H1 (cell line): ENCODE measurements at regions not wholly inside any gene's neighbourhood (a gene's known extent, or its start where the extent isn't known, plus 50 kb on each side); places are given as distances from the start of the nearest gene placed in this dataset.

Experiments
- CTCF ChIA-PET: fragments of 300-600 bp; sonication (Branson Sonifier 250); formaldehyde crosslinking; loops from one replicate; lab custom pipeline; 2021; ENCODE audit not compliant: partially characterized antibody; lab: Charles Lee
- POLR2A ChIA-PET: fragments of 300-600 bp; sonication (Branson Sonifier 250); formaldehyde crosslinking; loops from one replicate; lab custom pipeline; 2021; ENCODE audit warnings: inconsistent platforms; ENCODE audit not compliant: partially characterized antibody; lab: Charles Lee
- DNase-seq, 2 experiments: peaks; one replicate each; pipeline versions ENCODE4 v3.0.0 to v3.0.0-alpha.2; 2010 to 2022; ENCODE audit warnings: low spot score in 2 of 2, low read depth in 1 of 2, mixed read lengths in 1 of 2
- FAIRE-seq: peaks from 2 replicates; lab custom pipeline; 2011; peaks lifted over from hg19 to GRCh38; lab: Jason Lieb, UNC
- H2AFZ ChIP-seq: 2 replicates; pipeline ENCODE4 v1.8.1; 2012; ENCODE audit warnings: low read length, inconsistent platforms
- H2AK5ac ChIP-seq: 2 replicates; pipeline ENCODE4 v1.6.1; 2013; ENCODE audit warnings: low read depth, low read length
- H2BK120ac ChIP-seq: replicated peaks from 2 replicates; pipeline ENCODE3; 2013; ENCODE audit warnings: low read depth, low read length, inconsistent platforms
- H2BK12ac ChIP-seq: 2 replicates; pipeline ENCODE4 v1.6.1; 2013; ENCODE audit warnings: low read depth, low read length
- H2BK15ac ChIP-seq: 2 replicates; pipeline ENCODE4 v1.6.1; 2013; ENCODE audit warnings: low read length
- H2BK20ac ChIP-seq: 2 replicates; pipeline ENCODE4 v1.6.1; 2013; ENCODE audit warnings: low read length
- H2BK5ac ChIP-seq: 2 replicates; pipeline ENCODE4 v1.6.1; 2013; ENCODE audit warnings: low read depth, low read length
- H3K14ac ChIP-seq: 2 replicates; pipeline ENCODE4 v1.6.1; 2013; ENCODE audit warnings: inconsistent platforms; ENCODE audit not compliant: insufficient read length
- H3K18ac ChIP-seq: 2 replicates; pipeline ENCODE4 v1.6.1; 2013; ENCODE audit warnings: low read length; ENCODE audit errors: extremely low read depth
- H3K23ac ChIP-seq: 2 replicates; pipeline ENCODE4 v1.6.1; 2013; ENCODE audit warnings: inconsistent platforms; ENCODE audit not compliant: insufficient read length
- H3K23me2 ChIP-seq: 2 replicates; pipeline ENCODE4 v1.6.1; 2013; ENCODE audit warnings: low read depth, low read length
- H3K27ac ChIP-seq: 2 replicates; pipeline ENCODE4 v1.6.1; 2011; ENCODE audit warnings: low read depth, low read length, inconsistent platforms
- H3K27me3 ChIP-seq, 4 experiments: replicated peaks in 1 of 4; 1 replicate in 1 of 4; 2 replicates in 3 of 4; pipeline versions ENCODE4 v1.6.1 to v1.8.1; 2011 to 2013; ENCODE audit warnings: low read length in 3 of 4, mild to moderate bottlenecking in 3 of 4, inconsistent platforms in 2 of 4, mixed read lengths in 2 of 4, moderate library complexity in 1 of 4; ENCODE audit not compliant: control insufficient read depth in 3 of 4, insufficient read depth in 3 of 4; ENCODE audit errors: extremely low read depth in 1 of 4
- H3K36me3 ChIP-seq, 4 experiments: 2 replicates each; pipeline versions ENCODE4 v1.6.1 to v1.8.1; 2011 to 2013; ENCODE audit warnings: mild to moderate bottlenecking in 4 of 4, low read length in 3 of 4, moderate library complexity in 2 of 4, control low read depth in 1 of 4, inconsistent platforms in 1 of 4; ENCODE audit not compliant: insufficient read depth in 4 of 4, control insufficient read depth in 2 of 4
- H3K4ac ChIP-seq: replicated peaks from 2 replicates; pipeline ENCODE3; 2013; ENCODE audit warnings: low read length, low read depth, mixed read lengths, inconsistent platforms; ENCODE audit not compliant: insufficient read length
- H3K4me1 ChIP-seq, 4 experiments: replicated peaks in 1 of 4; 1 replicate in 1 of 4; 2 replicates in 3 of 4; pipeline versions ENCODE4 v1.6.1 to v1.8.1; 2011 to 2013; ENCODE audit warnings: low read length in 3 of 4, inconsistent platforms in 2 of 4, mixed read lengths in 1 of 4; ENCODE audit not compliant: insufficient read depth in 4 of 4, control insufficient read depth in 3 of 4
- H3K4me2 ChIP-seq, 2 experiments: 2 replicates each; pipeline versions ENCODE4 v1.6.1 to v1.8.1; 2011 to 2013; ENCODE audit warnings: low read depth in 2 of 2, low read length in 2 of 2, control low read depth in 1 of 2, inconsistent platforms in 1 of 2, mild to moderate bottlenecking in 1 of 2; ENCODE audit not compliant: insufficient read depth in 1 of 2
- H3K4me3 ChIP-seq, 4 experiments: fragments of 200-600, 300-600 bp in 1 of 4; sonication (generic), shearing (Covaris generic), sonication (Bioruptor Twin) in 1 of 4; 2 replicates each; pipeline versions ENCODE4 v1.5.1 to v1.8.1; 2011 to 2016; ENCODE audit warnings: low read length in 4 of 4, low read depth in 3 of 4, control low read depth in 2 of 4, inconsistent platforms in 2 of 4, mild to moderate bottlenecking in 2 of 4, mixed read lengths in 1 of 4, moderate library complexity in 1 of 4; ENCODE audit not compliant: insufficient read depth in 2 of 4; ENCODE audit errors: extremely low read depth in 1 of 4
- H3K56ac ChIP-seq: replicated peaks from 2 replicates; pipeline ENCODE3; 2013; ENCODE audit warnings: low read depth, mild to moderate bottlenecking, mixed read lengths, low read length, inconsistent platforms; ENCODE audit not compliant: insufficient read length
- H3K79me1 ChIP-seq: 2 replicates; pipeline ENCODE4 v1.6.1; 2013; ENCODE audit warnings: low read depth, low read length, control low read depth
- H3K79me2 ChIP-seq, 2 experiments: 2 replicates each; pipeline versions ENCODE4 v1.6.1 to v1.8.1; 2012 to 2013; ENCODE audit warnings: low read length in 2 of 2, mild to moderate bottlenecking in 2 of 2, inconsistent platforms in 1 of 2; ENCODE audit not compliant: insufficient read depth in 2 of 2, control insufficient read depth in 1 of 2
- H3K9ac ChIP-seq, 4 experiments: replicated peaks in 1 of 4; 1 replicate in 1 of 4; 2 replicates in 3 of 4; pipeline versions ENCODE4 v1.6.1 to v1.8.1; 2011 to 2013; ENCODE audit warnings: low read depth in 3 of 4, low read length in 3 of 4, control low read depth in 2 of 4, mild to moderate bottlenecking in 2 of 4, moderate library complexity in 2 of 4, inconsistent platforms in 1 of 4; ENCODE audit errors: extremely low read depth in 1 of 4
- H3K9me3 ChIP-seq, 2 experiments: 2 replicates each; pipeline versions ENCODE4 v1.6.1 to v1.8.1; 2012 to 2013; ENCODE audit warnings: mild to moderate bottlenecking in 2 of 2, moderate library complexity in 2 of 2, control low read depth in 1 of 2, inconsistent platforms in 1 of 2, low read depth in 1 of 2, low read length in 1 of 2, mixed read lengths in 1 of 2; ENCODE audit not compliant: insufficient read depth in 2 of 2
- H4K20me1 ChIP-seq, 2 experiments: replicated peaks in 1 of 2; 2 replicates each; pipeline versions ENCODE3 to v1.8.1; 2011 to 2013; ENCODE audit warnings: inconsistent platforms in 2 of 2, low read length in 2 of 2, mild to moderate bottlenecking in 1 of 2; ENCODE audit not compliant: insufficient read depth in 2 of 2, control insufficient read depth in 1 of 2
- H4K5ac ChIP-seq: 2 replicates; pipeline ENCODE4 v1.6.1; 2013; ENCODE audit warnings: low read length, low read depth, mixed read lengths, inconsistent platforms; ENCODE audit not compliant: insufficient read length
- H4K8ac ChIP-seq: 2 replicates; pipeline ENCODE4 v1.8.0; 2013; ENCODE audit warnings: mild to moderate bottlenecking, moderate library complexity, low read length, inconsistent platforms; ENCODE audit not compliant: insufficient read depth; ENCODE audit errors: extremely low read depth
- H4K91ac ChIP-seq: replicated peaks from 2 replicates; pipeline ENCODE3; 2013; ENCODE audit warnings: low read length, mixed read lengths, inconsistent platforms; ENCODE audit not compliant: insufficient read length
- JUND ChIP-seq: IDR thresholded peaks from 2 replicates; pipeline ENCODE4 v1.6.1; 2011; ENCODE audit warnings: mild to moderate bottlenecking, improper control_type of control experiment, low read length
- KDM1A ChIP-seq: fragments of 200-600, 300-600 bp; sonication (generic); IDR thresholded peaks from 2 replicates; pipeline ENCODE4 v1.7.1; 2016; ENCODE audit warnings: mild to moderate bottlenecking, low read length, borderline replicate concordance
- MAFK ChIP-seq: IDR thresholded peaks from 2 replicates; pipeline ENCODE4 v1.6.1; 2012; ENCODE audit warnings: low read depth, mild to moderate bottlenecking, improper control_type of control experiment, low read length
- SP2 ChIP-seq: IDR thresholded peaks from 2 replicates; pipeline ENCODE4 v1.6.1; 2012; ENCODE audit warnings: mild to moderate bottlenecking, low read length, inconsistent platforms
- TBP ChIP-seq: IDR thresholded peaks from 2 replicates; pipeline ENCODE4 v1.6.1; 2011; ENCODE audit warnings: low read depth, low read length, improper control_type of control experiment
- WGBS, 2 experiments: shearing (Covaris generic) in 1 of 2; methylation state at CpG; one replicate each; pipeline versions ENCODE4 v1.1.6 to v1.1.7; 2013 to 2015; ENCODE audit warnings: low lambda C conversion rate in 2 of 2, mixed read lengths in 2 of 2, inconsistent platforms in 1 of 2, low coverage in 1 of 2, missing lambda C conversion rate in 1 of 2; ENCODE audit not compliant: insufficient replicate concordance in 2 of 2, insufficient coverage in 1 of 2, insufficient read length in 1 of 2; ENCODE audit errors: extremely low coverage in 1 of 2, missing lambda C conversion rate in 1 of 2; 5-methylcytosine and 5-hydroxymethylcytosine counted together

GRCh38 chr6:165800337-165800736, 137.3 kb upstream of the PDE10A start:
- ChIA-PET POLR2A (no interaction called here), CTCF (interaction anchor here (1.1 to 2.0 kb wide), 4 partner anchors 24 to 352 kb away, joined by 3 to 5 read pairs (median 3); no protein-coding TSS in a partner anchor)
- Histone ChIP-seq H3K27me3 (peaks cover 4 to 25% (median 16%) of the 10 kb centered on the region in 4 experiments), H3K56ac (no peak overlapping the region), H3K79me1 (no peaks in the 10 kb centered on the region), H3K23ac (no peak overlapping the region), H3K4me1 (no peaks in the 10 kb centered on the region), H3K79me2 (no peaks in the 10 kb centered on the region), H3K9me3 (no peaks in the 10 kb centered on the region), H4K8ac (no peak overlapping the region), H3K4me3 (no peak overlapping the region), H2BK5ac (no peak overlapping the region), H3K9ac (no peak overlapping the region), H3K18ac (no peak overlapping the region), H3K36me3 (no peaks in the 10 kb centered on the region), H2BK12ac (no peak overlapping the region), H2BK15ac (no peak overlapping the region), H2BK20ac (no peak overlapping the region), H4K20me1 (no peaks in the 10 kb centered on the region), H3K4ac (no peak overlapping the region), H3K4me2 (no peak overlapping the region), H3K27ac (no peak overlapping the region), H2AFZ (no peak overlapping the region), H3K14ac (no peak overlapping the region), H2BK120ac (no peak overlapping the region), H3K23me2 (peaks cover 8% of the 10 kb centered on the region; the same call in 1 of the 2 replicates), H4K91ac (no peak overlapping the region), H2AK5ac (no peak overlapping the region), H4K5ac (no peak overlapping the region)
- FAIRE-seq (no peak), DNase-seq (no peak)
- WGBS, 2 experiments: 95% methylated on average over 10 of the region's 10 CpGs; no CpG with 5 or more reads in 1 of the 2 experiments
- TF ChIP-seq SP2: no peak
- no peak for TF ChIP-seq TBP
- no peak for TF ChIP-seq KDM1A
- no peak for TF ChIP-seq JUND
- TF ChIP-seq MAFK: no peak
